Adrenal gland (tissue), 5 donors: ENCODE measurements at regions not wholly inside any gene's neighbourhood (a gene's known extent, or its start where the extent isn't known, plus 50 kb on each side); places are given as distances from the start of the nearest gene placed in this dataset.

Source experiments
- POLR2A ChIP-seq, 2 donors: fragments of 450-650 bp; IDR thresholded peaks; one replicate each; pipeline ENCODE4 v1.6.1; 2017; ENCODE audit warnings: antibody characterized with exemption in 2 of 2, mild to moderate bottlenecking in 2 of 2, moderate library complexity in 1 of 2
- TF ChIP-seq, protein P1 (sequence below), 6 experiments: fragments of 450-650 bp in 4 of 6; fragments of 200-600 bp in 2 of 6; sonication (generic) in 1 of 6; IDR thresholded peaks; 1 replicate in 5 of 6; 2 replicates in 1 of 6; pipeline versions ENCODE4 v1.5.1 to v1.8.0; 2016 to 2021; ENCODE audit warnings: antibody characterized with exemption in 6 of 6, mild to moderate bottlenecking in 2 of 6, moderate library complexity in 1 of 6
- donor health status: DM: no; HTN: no; CAD: no.

- TF ChIP-seq, protein P1, sequence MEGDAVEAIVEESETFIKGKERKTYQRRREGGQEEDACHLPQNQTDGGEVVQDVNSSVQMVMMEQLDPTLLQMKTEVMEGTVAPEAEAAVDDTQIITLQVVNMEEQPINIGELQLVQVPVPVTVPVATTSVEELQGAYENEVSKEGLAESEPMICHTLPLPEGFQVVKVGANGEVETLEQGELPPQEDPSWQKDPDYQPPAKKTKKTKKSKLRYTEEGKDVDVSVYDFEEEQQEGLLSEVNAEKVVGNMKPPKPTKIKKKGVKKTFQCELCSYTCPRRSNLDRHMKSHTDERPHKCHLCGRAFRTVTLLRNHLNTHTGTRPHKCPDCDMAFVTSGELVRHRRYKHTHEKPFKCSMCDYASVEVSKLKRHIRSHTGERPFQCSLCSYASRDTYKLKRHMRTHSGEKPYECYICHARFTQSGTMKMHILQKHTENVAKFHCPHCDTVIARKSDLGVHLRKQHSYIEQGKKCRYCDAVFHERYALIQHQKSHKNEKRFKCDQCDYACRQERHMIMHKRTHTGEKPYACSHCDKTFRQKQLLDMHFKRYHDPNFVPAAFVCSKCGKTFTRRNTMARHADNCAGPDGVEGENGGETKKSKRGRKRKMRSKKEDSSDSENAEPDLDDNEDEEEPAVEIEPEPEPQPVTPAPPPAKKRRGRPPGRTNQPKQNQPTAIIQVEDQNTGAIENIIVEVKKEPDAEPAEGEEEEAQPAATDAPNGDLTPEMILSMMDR (IDR thresholded peaks at IDR 0.05), result no peak
- no peak for TF ChIP-seq POLR2A (IDR thresholded peaks at IDR 0.05)
These were observed 417.0 kb downstream of the GALR1 start for GRCh38 chr18:77666613-77667012.
